GM21529 (cell line): ENCODE measurements at regions not wholly inside any gene's neighbourhood (a gene's known extent, or its start where the extent isn't known, plus 50 kb on each side); places are given as distances from the start of the nearest gene placed in this dataset.

Experiments used
- ATAC-seq: cut with Tn5 transposase; IDR thresholded peaks from one replicate; pipeline ENCODE4 v1.9.1; 2021; ENCODE audit not compliant: unreplicated experiment

DNA sequence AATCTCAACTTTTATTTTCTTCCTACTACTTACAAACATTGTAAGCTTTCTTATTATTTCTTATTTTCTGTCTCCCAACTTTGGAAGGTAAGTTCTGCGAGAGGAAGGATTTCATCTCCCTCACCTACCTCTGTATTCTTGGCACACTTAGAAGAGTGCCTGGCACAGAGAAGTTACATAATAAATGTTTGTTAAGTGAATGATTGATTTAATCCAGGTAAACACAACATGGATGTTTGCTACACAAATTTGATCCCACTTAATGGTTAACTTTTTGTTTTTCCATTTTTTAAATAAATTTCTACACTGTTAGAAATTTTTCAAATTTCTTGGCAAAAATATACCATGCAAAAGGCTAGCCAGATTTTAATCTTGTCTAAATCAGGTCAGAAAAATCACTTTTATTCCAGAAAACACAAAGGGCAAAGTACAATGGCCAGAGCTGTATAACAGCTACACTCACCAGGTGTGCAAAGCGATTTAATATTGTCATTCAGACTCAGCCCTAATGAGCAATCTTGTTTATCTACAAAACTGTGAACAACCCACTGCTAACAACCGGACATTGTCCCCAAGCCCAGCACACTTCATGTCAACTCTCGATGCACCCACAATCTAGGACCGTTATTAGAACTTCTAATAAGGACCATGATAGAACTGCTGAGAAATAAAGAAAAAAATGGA is 222.1 kb upstream of the EEA1 start:
- no peak for ATAC-seq

DNA sequence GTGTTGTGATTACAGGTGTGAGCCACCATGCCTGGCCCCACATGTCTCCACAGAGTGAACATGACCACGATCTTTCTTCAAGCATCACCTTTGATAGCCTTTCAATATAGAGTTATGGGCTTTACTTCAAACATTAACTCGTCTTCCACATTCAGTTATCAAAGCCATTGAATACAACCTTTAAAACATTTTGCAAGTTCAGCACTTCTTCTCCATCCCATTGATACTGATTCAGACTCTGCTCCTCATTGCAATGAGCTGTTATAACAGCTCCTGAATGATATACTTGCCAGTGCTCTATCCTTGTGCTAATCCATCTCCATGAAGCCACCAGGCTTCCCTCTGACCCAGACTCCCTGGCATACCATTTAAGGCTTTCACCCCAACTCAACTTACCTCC is 223.5 kb upstream of the EEA1 start:
- ATAC-seq = no peak

GRCh38 chr12:93153321-93153720 is 224.2 kb upstream of the EEA1 start:
- no peak for ATAC-seq

GRCh38 chr12:93154096-93154728 is 223.5 kb upstream of the NUDT4 start:
- ATAC-seq = no peak

- ATAC-seq = no peak
Observed at GRCh38 chr12:93154753-93155480, 222.8 kb upstream of the NUDT4 start.

GRCh38 chr12:93156086-93156716 is 221.5 kb upstream of the NUDT4 start:
- ATAC-seq = no peak

- ATAC-seq = no peak
Observed at GRCh38 chr12:93157279-93157678, 220.4 kb upstream of the NUDT4 start.

DNA sequence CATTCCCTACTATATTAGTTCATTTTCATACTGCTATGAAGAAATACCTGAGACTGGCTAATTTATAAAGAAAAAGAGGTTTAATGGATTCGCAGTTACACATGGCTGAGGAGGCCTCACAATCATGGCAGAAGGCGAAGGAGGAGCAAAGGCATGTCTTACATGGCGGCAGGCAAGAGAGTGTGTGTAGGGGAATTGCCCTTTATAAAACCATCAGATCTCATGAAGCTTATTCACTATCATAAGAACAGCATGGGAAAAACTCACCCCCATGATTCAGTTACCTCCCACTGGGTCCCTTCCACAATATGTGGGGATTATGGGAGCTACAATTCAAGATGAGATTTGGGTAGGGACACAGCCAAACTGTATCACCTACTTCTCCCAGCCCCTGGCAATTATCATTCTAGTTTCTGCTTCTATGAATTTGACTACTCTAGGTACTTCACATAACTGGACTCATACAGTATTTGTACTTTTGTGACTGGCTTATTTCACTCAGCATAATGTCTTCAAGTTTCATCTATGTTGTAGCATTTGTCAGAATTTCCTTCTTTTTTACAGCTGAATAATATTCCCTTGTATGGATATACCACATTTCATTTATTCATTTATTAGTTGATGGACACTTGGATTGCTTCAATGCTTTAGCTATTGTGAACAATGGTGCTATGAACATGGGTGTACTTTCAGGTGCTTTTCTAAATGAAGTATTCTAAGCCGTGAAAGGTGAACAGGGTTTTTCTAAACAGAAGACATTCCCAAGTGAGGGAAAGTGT is 219.5 kb upstream of the NUDT4 start:
- ATAC-seq = no peak

DNA sequence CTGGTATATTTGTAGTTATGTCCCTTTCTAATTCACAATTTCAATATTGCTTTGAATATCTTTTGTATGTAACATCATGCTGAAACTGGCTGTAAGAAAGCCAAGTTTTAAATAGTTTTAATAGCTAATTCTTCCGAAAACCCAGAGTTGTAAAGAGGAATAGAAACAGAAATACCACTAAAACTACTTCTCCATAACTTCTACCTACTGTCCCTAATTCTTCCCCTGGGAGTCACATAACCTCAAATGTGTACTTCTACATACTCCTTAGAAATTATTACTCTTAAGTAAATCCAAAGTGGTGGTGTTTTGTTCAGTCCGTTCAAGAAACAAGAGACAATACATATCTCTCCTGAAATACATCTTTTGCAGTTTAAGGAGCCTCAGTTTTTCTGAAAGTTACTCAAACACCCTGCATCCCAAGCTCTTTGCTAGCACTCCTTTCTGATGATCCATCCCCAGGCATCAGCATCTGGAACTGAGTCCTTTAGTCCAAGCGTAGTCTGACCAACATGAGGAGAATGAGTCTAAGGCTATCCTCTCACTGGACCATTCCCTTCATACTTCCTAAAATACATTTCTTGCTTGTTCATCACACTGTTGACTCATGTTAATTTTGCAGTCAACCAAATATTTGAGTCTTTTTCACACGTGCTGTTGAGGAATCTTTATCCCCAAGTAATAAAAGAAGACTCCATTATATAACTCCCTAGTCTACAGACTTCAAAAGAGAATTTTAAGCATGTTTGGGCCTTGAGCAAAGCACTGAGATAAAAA is 214.3 kb upstream of the NUDT4 start:
- no peak for ATAC-seq

DNA sequence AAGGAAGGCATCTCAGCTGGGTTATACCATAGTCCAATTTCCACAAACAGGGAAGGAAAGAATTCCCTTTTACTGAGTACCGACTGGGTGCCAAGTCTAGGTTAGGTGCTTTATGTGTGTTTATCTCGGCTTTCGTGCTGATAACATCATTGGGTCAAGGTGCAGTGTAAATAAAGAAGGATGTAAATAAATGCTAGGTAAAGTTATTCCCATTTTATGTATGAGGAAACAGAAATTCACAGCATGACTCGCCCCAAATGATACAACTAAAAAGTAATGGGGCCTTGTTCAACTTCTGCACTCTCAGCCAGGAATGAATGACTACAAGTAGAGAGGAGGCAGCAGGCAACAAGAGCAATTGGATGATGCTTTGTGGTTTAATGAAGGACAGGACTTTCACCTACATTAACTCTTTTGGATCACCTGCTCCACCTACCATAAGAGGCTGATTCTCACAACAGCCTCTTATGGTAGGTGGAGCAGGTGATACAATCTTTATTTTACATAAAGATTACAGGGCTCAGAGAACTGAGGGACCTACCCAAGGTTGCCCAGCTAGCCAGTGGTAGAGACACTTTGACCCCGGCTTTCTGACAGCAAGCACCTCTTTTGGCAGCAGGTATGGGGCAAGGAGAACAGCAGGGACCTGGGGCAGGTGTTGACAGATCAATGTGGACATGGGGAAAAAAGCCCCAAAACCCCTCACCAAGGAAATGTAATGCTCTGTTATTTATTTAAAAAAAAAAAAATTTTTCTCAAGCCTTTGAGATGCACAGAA is 213.4 kb upstream of the NUDT4 start:
- no peak for ATAC-seq

- no peak for ATAC-seq
Observed at GRCh38 chr12:93165384-93165932, 212.3 kb upstream of the NUDT4 start.

GRCh38 chr12:93166541-93167307 is 211.0 kb upstream of the NUDT4 start:
- peak; percentile 82 for ATAC-seq

- ATAC-seq = peak; percentile 3
Observed at GRCh38 chr12:93167331-93167730, 210.4 kb upstream of the NUDT4 start.

DNA sequence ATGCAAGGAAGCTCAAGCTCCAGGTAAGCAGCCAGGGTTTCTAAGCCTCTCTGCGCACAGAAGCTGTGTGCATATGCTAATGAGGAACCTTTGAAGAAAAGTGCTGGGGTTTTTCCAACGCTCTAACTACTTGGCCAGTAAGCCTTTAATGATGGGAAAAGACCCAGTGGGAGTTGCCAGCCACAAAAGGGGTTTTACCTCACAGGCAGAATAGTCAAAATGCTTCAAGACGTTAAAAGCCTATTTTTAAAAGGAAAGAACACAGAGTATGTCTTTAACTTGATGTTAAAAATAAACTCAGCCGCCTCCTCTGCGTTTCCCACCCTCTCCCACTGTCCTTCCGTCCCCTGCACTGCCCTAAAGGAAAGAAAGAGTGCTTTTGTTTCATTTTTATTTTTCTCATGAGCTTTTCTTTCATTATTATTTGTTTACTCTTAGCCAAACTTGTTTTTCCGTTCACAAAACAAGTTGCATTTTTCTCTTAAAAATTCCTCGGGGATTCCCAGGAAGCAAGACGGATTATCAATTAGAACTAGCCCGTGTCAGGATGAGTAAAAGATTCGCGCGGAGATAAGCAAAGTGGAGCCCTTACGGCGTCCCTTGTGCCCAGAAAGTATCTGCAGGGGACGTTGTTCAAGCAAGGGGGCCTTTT is 209.8 kb upstream of the NUDT4 start:
- ATAC-seq = peak; percentile 65

GRCh38 chr12:93168751-93169150 is 209.0 kb upstream of the NUDT4 start:
- no peak for ATAC-seq

DNA sequence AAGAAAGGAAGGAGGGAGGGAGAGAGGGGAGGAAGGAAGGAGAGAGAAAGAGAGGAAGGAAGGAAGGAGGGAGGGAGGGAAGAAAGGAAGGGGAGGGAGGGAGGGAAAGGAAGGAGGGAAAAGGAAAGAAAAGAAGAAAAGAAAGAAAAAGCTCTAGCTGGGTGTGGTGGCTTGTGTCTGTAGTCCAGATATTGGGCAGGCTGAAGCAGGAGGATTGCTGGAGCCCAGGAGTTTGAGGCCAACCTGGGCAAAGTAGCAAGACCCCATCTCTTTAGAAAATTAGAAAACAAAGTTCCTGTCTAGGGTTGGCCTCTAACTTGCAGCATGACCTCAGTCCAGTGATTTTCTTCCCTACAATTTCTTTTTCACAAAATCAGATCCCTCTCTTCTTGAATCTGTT is 208.2 kb upstream of the NUDT4 start:
- no peak for ATAC-seq

- ATAC-seq = no peak
Observed at GRCh38 chr12:93170928-93171327, 206.8 kb upstream of the NUDT4 start.
